ENCODE measurements at regions not wholly inside any gene's neighbourhood (a gene's known extent, or its start where the extent isn't known, plus 50 kb on each side); places are given as distances from the start of the nearest gene placed in this dataset.
"Not testable (repeated sequence)": the region's sequence is repeated elsewhere in the genome, so short reads cannot be mapped to it uniquely, and the experiment has no call there.

DNA sequence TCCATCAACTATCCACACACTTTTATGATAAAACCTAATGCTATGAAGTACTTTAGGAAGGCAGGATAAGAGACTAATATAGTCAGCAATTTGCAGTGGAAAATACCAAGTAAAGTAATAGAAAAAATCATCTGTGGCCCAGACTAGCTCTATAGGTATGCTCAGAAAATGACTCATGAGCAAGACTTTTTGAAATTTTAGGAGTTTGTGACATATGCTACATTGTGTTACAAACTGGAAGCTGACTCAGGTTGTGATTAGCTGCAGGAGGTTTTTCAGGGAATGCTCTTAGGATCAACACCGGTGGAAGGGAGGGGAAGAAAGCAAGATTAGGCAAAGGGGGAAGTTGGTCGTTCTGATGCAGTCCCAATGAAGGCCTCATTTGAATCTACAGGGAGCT lies 56.1 kb downstream of the FEZF1 start:
- Mint-ChIP-seq H3K27me3 (ENCODE audit: low read depth) (no peaks in the 10 kb centered on the region; the same call in 1 of the 2 replicates), H3K4me1 (peaks cover under 1% of the 10 kb centered on the region), H3K9me3 (no peaks in the 10 kb centered on the region), H3K36me3 (no peaks in the 10 kb centered on the region), H3K27ac (no peak overlapping the region), H3K4me3 (no peak overlapping the region)
- ATAC-seq (no peak), DNase-seq (ENCODE audit: low spot score) (no peak)
- CTCF ChIA-PET, result interaction anchor here (1.3 kb wide), 1 partner anchor 13 kb away, joined by 3 read pairs; no protein-coding TSS in a partner anchor
- POLR2A ChIA-PET, result no interaction called here
- TF ChIP-seq MXD4 (CRISPR knock-in tag; IDR thresholded peaks at IDR 0.05; ENCODE audit: borderline replicate concordance), result no peak
- TF ChIP-seq, protein P1, sequence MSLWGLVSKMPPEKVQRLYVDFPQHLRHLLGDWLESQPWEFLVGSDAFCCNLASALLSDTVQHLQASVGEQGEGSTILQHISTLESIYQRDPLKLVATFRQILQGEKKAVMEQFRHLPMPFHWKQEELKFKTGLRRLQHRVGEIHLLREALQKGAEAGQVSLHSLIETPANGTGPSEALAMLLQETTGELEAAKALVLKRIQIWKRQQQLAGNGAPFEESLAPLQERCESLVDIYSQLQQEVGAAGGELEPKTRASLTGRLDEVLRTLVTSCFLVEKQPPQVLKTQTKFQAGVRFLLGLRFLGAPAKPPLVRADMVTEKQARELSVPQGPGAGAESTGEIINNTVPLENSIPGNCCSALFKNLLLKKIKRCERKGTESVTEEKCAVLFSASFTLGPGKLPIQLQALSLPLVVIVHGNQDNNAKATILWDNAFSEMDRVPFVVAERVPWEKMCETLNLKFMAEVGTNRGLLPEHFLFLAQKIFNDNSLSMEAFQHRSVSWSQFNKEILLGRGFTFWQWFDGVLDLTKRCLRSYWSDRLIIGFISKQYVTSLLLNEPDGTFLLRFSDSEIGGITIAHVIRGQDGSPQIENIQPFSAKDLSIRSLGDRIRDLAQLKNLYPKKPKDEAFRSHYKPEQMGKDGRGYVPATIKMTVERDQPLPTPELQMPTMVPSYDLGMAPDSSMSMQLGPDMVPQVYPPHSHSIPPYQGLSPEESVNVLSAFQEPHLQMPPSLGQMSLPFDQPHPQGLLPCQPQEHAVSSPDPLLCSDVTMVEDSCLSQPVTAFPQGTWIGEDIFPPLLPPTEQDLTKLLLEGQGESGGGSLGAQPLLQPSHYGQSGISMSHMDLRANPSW (CRISPR knock-in tag; conservative IDR thresholded peaks at IDR 0.05; ENCODE audit: low read depth), result no peak
- TF ChIP-seq SMAD4 (CRISPR knock-in tag; IDR thresholded peaks at IDR 0.05), result no peak
- TF ChIP-seq, protein P2, sequence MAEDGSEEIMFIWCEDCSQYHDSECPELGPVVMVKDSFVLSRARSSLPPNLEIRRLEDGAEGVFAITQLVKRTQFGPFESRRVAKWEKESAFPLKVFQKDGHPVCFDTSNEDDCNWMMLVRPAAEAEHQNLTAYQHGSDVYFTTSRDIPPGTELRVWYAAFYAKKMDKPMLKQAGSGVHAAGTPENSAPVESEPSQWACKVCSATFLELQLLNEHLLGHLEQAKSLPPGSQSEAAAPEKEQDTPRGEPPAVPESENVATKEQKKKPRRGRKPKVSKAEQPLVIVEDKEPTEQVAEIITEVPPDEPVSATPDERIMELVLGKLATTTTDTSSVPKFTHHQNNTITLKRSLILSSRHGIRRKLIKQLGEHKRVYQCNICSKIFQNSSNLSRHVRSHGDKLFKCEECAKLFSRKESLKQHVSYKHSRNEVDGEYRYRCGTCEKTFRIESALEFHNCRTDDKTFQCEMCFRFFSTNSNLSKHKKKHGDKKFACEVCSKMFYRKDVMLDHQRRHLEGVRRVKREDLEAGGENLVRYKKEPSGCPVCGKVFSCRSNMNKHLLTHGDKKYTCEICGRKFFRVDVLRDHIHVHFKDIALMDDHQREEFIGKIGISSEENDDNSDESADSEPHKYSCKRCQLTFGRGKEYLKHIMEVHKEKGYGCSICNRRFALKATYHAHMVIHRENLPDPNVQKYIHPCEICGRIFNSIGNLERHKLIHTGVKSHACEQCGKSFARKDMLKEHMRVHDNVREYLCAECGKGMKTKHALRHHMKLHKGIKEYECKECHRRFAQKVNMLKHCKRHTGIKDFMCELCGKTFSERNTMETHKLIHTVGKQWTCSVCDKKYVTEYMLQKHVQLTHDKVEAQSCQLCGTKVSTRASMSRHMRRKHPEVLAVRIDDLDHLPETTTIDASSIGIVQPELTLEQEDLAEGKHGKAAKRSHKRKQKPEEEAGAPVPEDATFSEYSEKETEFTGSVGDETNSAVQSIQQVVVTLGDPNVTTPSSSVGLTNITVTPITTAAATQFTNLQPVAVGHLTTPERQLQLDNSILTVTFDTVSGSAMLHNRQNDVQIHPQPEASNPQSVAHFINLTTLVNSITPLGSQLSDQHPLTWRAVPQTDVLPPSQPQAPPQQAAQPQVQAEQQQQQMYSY (CRISPR knock-in tag; IDR thresholded peaks at IDR 0.05), result no peak
- no peak for TF ChIP-seq ZNF416 (CRISPR knock-in tag; IDR thresholded peaks at IDR 0.05)
- TF ChIP-seq, protein P3, sequence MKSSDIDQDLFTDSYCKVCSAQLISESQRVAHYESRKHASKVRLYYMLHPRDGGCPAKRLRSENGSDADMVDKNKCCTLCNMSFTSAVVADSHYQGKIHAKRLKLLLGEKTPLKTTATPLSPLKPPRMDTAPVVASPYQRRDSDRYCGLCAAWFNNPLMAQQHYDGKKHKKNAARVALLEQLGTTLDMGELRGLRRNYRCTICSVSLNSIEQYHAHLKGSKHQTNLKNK (CRISPR knock-in tag; IDR thresholded peaks at IDR 0.05), result no peak
- TF ChIP-seq, protein P4, sequence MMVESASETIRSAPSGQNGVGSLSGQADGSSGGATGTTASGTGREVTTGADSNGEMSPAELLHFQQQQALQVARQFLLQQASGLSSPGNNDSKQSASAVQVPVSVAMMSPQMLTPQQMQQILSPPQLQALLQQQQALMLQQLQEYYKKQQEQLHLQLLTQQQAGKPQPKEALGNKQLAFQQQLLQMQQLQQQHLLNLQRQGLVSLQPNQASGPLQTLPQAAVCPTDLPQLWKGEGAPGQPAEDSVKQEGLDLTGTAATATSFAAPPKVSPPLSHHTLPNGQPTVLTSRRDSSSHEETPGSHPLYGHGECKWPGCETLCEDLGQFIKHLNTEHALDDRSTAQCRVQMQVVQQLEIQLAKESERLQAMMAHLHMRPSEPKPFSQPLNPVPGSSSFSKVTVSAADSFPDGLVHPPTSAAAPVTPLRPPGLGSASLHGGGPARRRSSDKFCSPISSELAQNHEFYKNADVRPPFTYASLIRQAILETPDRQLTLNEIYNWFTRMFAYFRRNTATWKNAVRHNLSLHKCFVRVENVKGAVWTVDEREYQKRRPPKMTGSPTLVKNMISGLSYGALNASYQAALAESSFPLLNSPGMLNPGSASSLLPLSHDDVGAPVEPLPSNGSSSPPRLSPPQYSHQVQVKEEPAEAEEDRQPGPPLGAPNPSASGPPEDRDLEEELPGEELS (CRISPR knock-in tag; IDR thresholded peaks at IDR 0.05), result no peak
- TF ChIP-seq ATF1 (CRISPR knock-in tag; IDR thresholded peaks at IDR 0.05), result no peak
- no peak for TF ChIP-seq TEAD1 (CRISPR knock-in tag; IDR thresholded peaks at IDR 0.05)

DNA sequence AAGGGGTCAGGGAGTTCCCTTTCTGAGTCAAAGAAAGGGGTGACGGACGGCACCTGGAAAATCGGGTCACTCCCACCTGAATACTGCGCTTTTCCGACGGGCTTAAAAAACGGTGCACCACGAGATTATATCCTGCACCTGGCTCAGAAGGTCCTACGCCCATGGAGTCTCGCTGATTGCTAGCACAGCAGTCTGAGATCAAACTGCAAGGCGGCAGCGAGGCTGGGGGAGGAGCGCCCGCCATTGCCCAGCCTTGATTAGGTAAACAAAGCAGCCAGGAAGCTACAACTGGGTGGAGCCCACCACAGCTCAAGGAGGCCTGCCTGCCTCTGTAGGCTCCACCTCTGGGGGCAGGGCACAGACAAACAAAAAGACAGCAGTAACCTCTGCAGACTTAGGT lies 65.8 kb downstream of the FEZF1 start:
- ATAC-seq; H3K4me1 Mint-ChIP-seq; H3K9me3 Mint-ChIP-seq; H3K27me3 Mint-ChIP-seq (ENCODE audit: low read depth); CTCF ChIA-PET; H3K36me3 Mint-ChIP-seq: not testable (repeated sequence)
- peak overlapping the region; percentile 72 for H3K4me3 Mint-ChIP-seq
- peak; percentile 45 for DNase-seq (ENCODE audit: low spot score)
- peak; percentile 54 for TF ChIP-seq FOXK1 (CRISPR knock-in tag; IDR thresholded peaks at IDR 0.05)
- POLR2A ChIA-PET, result interaction anchor here (1.6 kb wide), 1 partner anchor 71 kb away, joined by 4 read pairs; no protein-coding TSS in a partner anchor
- H3K27ac Mint-ChIP-seq, result peak overlapping the region; percentile 98

DNA sequence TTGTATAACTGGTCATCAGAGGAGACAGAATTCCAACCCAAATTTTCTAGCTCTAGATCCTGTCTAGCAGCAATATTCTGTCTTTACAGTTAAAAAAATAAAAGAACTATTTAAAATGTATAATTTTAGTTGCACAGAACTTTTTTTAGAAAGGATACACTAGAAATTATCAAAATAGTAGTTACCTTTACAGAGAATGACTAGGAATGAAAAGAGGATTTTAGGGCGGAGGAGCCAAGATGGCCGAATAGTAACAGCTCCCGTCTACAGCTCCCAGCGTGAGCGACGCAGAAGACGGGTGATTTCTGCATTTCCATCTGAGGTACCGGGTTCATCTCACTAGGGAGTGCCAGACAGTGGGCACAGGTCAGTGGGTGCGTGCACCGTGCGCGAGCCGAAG lies 66.3 kb downstream of the FEZF1 start:
- H3K36me3 Mint-ChIP-seq; H3K27me3 Mint-ChIP-seq (ENCODE audit: low read depth); CTCF ChIA-PET; ATAC-seq; DNase-seq (ENCODE audit: low spot score); H3K4me1 Mint-ChIP-seq; H3K9me3 Mint-ChIP-seq: not testable (repeated sequence)
- peak overlapping the region; percentile 72 for H3K4me3 Mint-ChIP-seq
- peak overlapping the region; percentile 98 for H3K27ac Mint-ChIP-seq
- POLR2A ChIA-PET, result interaction anchor here (1.6 kb wide), 1 partner anchor 72 kb away, joined by 4 read pairs; no protein-coding TSS in a partner anchor

DNA sequence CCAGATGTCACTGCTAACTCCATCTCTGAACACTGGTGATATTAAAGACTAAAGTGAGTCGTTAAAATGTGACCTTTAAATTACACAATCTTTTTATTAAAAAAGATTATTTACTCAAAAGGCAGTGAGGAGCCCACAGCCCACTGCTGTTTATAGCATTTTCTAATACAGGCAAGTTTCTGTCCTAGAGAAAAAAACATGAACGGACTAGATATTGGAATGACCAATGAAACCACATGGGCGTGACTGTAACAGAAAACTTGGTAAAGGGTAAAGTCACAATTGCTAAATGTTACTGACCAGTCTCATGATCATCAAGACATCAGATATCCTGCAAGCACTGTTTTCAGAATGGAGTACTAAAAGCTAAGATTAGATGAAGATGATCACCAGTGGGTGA lies 78.7 kb downstream of the FEZF1 start:
- POLR2A ChIA-PET, result no interaction called here
- no peak for ATAC-seq
- TF ChIP-seq NFE2L1 (CRISPR knock-in tag; IDR thresholded peaks at IDR 0.05), result no peak
- TF ChIP-seq ZNF423 (CRISPR knock-in tag; IDR thresholded peaks at IDR 0.05), result no peak
- no peak for TF ChIP-seq ETV6 (CRISPR knock-in tag; IDR thresholded peaks at IDR 0.05)
- no peak for TF ChIP-seq ZNF396 (CRISPR knock-in tag; IDR thresholded peaks at IDR 0.05; ENCODE audit: borderline replicate concordance)
- TF ChIP-seq, protein P5, sequence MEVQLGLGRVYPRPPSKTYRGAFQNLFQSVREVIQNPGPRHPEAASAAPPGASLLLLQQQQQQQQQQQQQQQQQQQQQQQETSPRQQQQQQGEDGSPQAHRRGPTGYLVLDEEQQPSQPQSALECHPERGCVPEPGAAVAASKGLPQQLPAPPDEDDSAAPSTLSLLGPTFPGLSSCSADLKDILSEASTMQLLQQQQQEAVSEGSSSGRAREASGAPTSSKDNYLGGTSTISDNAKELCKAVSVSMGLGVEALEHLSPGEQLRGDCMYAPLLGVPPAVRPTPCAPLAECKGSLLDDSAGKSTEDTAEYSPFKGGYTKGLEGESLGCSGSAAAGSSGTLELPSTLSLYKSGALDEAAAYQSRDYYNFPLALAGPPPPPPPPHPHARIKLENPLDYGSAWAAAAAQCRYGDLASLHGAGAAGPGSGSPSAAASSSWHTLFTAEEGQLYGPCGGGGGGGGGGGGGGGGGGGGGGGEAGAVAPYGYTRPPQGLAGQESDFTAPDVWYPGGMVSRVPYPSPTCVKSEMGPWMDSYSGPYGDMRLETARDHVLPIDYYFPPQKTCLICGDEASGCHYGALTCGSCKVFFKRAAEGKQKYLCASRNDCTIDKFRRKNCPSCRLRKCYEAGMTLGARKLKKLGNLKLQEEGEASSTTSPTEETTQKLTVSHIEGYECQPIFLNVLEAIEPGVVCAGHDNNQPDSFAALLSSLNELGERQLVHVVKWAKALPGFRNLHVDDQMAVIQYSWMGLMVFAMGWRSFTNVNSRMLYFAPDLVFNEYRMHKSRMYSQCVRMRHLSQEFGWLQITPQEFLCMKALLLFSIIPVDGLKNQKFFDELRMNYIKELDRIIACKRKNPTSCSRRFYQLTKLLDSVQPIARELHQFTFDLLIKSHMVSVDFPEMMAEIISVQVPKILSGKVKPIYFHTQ (CRISPR knock-in tag; IDR thresholded peaks at IDR 0.05), result no peak
- TF ChIP-seq ZNF317 (CRISPR knock-in tag; IDR thresholded peaks at IDR 0.05; ENCODE audit: borderline replicate concordance, low read depth), result no peak
- TF ChIP-seq GABPB1 (CRISPR knock-in tag; IDR thresholded peaks at IDR 0.05), result no peak
- no peak for TF ChIP-seq RELA (CRISPR knock-in tag; IDR thresholded peaks at IDR 0.05; ENCODE audit: borderline replicate concordance)
- no peak for TF ChIP-seq ZNF671 (CRISPR knock-in tag; IDR thresholded peaks at IDR 0.05)

More for the DNA sequence above, 78.7 kb downstream of the FEZF1 start:
- Mint-ChIP-seq H3K4me1 (peaks cover 16% of the 10 kb centered on the region), H3K9me3 (no peaks in the 10 kb centered on the region; the same call in 1 of the 2 replicates), H3K36me3 (peaks cover 3% of the 10 kb centered on the region; the same call in 1 of the 2 replicates), H3K27me3 (ENCODE audit: low read depth) (no peaks in the 10 kb centered on the region), H3K4me3 (no peak overlapping the region), H3K27ac (no peak overlapping the region)
- DNase-seq (ENCODE audit: low spot score), result no peak
- CTCF ChIA-PET, result no interaction called here

Measured in WTC11 (cell line).